ENCODE measurements at regions not wholly inside any gene's neighbourhood (a gene's known extent, or its start where the extent isn't known, plus 50 kb on each side); places are given as distances from the start of the nearest gene placed in this dataset.

GRCh38 chr20:52684176-52684575 is 288.0 kb upstream of the TSHZ2 start:
- TF ChIP-seq EZH2 (IDR thresholded peaks at IDR 0.05; ENCODE audit: low read depth): no peak
- no peak for TF ChIP-seq CTCF (conservative IDR thresholded peaks at IDR 0.05)
- no peak for DNase-seq
- Histone ChIP-seq H3K36me3 (ENCODE audit: low read depth) (no peaks in the 10 kb centered on the region), H3K27me3 (ENCODE audit: insufficient read depth, low read depth) (peaks cover 42% of the 10 kb centered on the region; the same call in 1 of the 2 replicates), H3K4me2 (no peak overlapping the region), H3K27ac (no peak overlapping the region), H3K9me3 (ENCODE audit: insufficient read depth, low read depth) (no peaks in the 10 kb centered on the region), H3K4me3 (no peak overlapping the region), H2AFZ (no peak overlapping the region), H3K4me1 (replicated peaks; ENCODE audit: insufficient read depth) (no peaks in the 10 kb centered on the region), H3K79me2 (ENCODE audit: low read depth) (no peaks in the 10 kb centered on the region), H3K9me2 (ENCODE audit: insufficient read depth) (no peaks in the 10 kb centered on the region), H4K20me1 (ENCODE audit: insufficient read depth) (no peaks in the 10 kb centered on the region; the same call in 1 of the 2 replicates), H3F3A (ENCODE audit: insufficient read depth, low read depth) (no peaks in the 10 kb centered on the region)
- ChIA-PET POLR2A (ENCODE audit: unreplicated experiment) (no interaction called here), CTCF (no interaction called here)
- intact Hi-C loops (cut with micrococcal nuclease; ENCODE audit: unreplicated experiment): no loop called here
- BruUV-seq (replicated peaks): no TSS peak

GRCh38 chr20:52683761-52684160 is 288.4 kb upstream of the TSHZ2 start:
- BruUV-seq (replicated peaks): no TSS peak
- Histone ChIP-seq H4K20me1 (ENCODE audit: insufficient read depth) (no peaks in the 10 kb centered on the region; the same call in 1 of the 2 replicates), H2AFZ (no peak overlapping the region), H3K79me2 (ENCODE audit: low read depth) (no peaks in the 10 kb centered on the region), H3K9me3 (ENCODE audit: insufficient read depth, low read depth) (no peaks in the 10 kb centered on the region), H3K4me3 (no peak overlapping the region), H3K36me3 (ENCODE audit: low read depth) (no peaks in the 10 kb centered on the region), H3K27ac (no peak overlapping the region), H3K4me1 (replicated peaks; ENCODE audit: insufficient read depth) (no peaks in the 10 kb centered on the region), H3K4me2 (no peak overlapping the region), H3F3A (ENCODE audit: insufficient read depth, low read depth) (no peaks in the 10 kb centered on the region), H3K27me3 (ENCODE audit: insufficient read depth, low read depth) (peaks cover 40% of the 10 kb centered on the region; the same call in 1 of the 2 replicates), H3K9me2 (ENCODE audit: insufficient read depth) (no peaks in the 10 kb centered on the region)
- TF ChIP-seq CTCF (conservative IDR thresholded peaks at IDR 0.05): no peak
- TF ChIP-seq EZH2 (IDR thresholded peaks at IDR 0.05; ENCODE audit: low read depth): no peak
- intact Hi-C loops (cut with micrococcal nuclease; ENCODE audit: unreplicated experiment): no loop called here
- DNase-seq: no peak
- CTCF ChIA-PET: no interaction called here
- POLR2A ChIA-PET (ENCODE audit: unreplicated experiment): no interaction called here

- ChIA-PET CTCF (no interaction called here), POLR2A (ENCODE audit: unreplicated experiment) (no interaction called here)
- no peak for DNase-seq
These were observed 289.9 kb upstream of the TSHZ2 start for GRCh38 chr20:52682237-52682636.

More at GRCh38 chr20:52682237-52682636, 289.9 kb upstream of the TSHZ2 start:
- Histone ChIP-seq H3K27me3 (ENCODE audit: insufficient read depth, low read depth) (peaks cover 31% of the 10 kb centered on the region; the same call in 1 of the 2 replicates), H3F3A (ENCODE audit: insufficient read depth, low read depth) (no peaks in the 10 kb centered on the region), H3K9me3 (ENCODE audit: insufficient read depth, low read depth) (no peaks in the 10 kb centered on the region), H3K9me2 (ENCODE audit: insufficient read depth) (no peaks in the 10 kb centered on the region), H2AFZ (no peak overlapping the region), H3K4me3 (no peak overlapping the region), H3K4me2 (no peak overlapping the region), H3K36me3 (ENCODE audit: low read depth) (no peaks in the 10 kb centered on the region), H3K27ac (no peak overlapping the region), H4K20me1 (ENCODE audit: insufficient read depth) (no peaks in the 10 kb centered on the region; the same call in 1 of the 2 replicates), H3K79me2 (ENCODE audit: low read depth) (no peaks in the 10 kb centered on the region), H3K4me1 (replicated peaks; ENCODE audit: insufficient read depth) (no peaks in the 10 kb centered on the region)
- TF ChIP-seq EZH2 (IDR thresholded peaks at IDR 0.05; ENCODE audit: low read depth) (no peak), CTCF (conservative IDR thresholded peaks at IDR 0.05) (no peak)
- BruUV-seq (replicated peaks): no TSS peak
- intact Hi-C loops (cut with micrococcal nuclease; ENCODE audit: unreplicated experiment): no loop called here

All from PC-9 (cell line).